Ishikawa (cell line): ENCODE measurements at regions not wholly inside any gene's neighbourhood (a gene's known extent, or its start where the extent isn't known, plus 50 kb on each side); places are given as distances from the start of the nearest gene placed in this dataset.

Source experiments
- FOXM1 ChIP-seq: IDR thresholded peaks from 2 replicates; pipeline ENCODE4 v1.6.1; 2012; ENCODE audit warnings: low read depth, borderline replicate concordance
- TEAD4 ChIP-seq: IDR thresholded peaks from 2 replicates; pipeline ENCODE4 v1.6.1; 2012
- USF1 ChIP-seq: IDR thresholded peaks from 2 replicates; pipeline ENCODE4 v1.6.1; 2012
- YY1 ChIP-seq: IDR thresholded peaks from 2 replicates; pipeline ENCODE4 v1.6.1; 2012; ENCODE audit warnings: low read depth

DNA sequence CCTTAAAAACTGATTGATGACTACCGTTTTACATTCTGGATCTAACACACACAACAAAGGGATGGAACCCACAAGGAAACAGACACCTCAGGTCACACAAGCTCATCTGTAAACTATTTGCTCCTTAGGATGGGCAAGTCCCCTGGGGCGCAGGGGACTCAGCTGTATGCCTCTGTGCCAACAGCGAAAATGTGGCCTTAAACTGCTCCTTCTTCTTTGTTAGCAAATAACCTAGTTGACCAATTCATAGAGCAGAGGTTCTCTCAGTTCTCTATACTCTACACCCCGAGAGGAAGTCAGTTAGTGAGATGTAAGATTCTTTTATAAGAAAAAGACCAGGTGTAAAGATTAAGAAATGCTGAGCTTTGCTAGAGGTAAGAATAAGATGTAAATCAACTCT is 181.9 kb upstream of the PRSS58 start:
- TF ChIP-seq TEAD4 (no peak), YY1 (no peak), USF1 (no peak), FOXM1 (no peak)
